Loucy (cell line): ENCODE measurements at regions not wholly inside any gene's neighbourhood (a gene's known extent, or its start where the extent isn't known, plus 50 kb on each side); places are given as distances from the start of the nearest gene placed in this dataset.

Experiments
- H2AFZ ChIP-seq: fragments of 200-600 bp; sonication (generic); 2 replicates; pipeline ENCODE4 v1.6.0; 2016; ENCODE audit warnings: antibody characterized with exemption, mild to moderate bottlenecking, low read length, moderate library complexity
- H3F3A ChIP-seq: fragments of 200-600 bp; 2 replicates; pipeline ENCODE4 v1.6.0; 2016; ENCODE audit warnings: antibody characterized with exemption, low read depth, mild to moderate bottlenecking
- H3K27me3 ChIP-seq: fragments of 200-600 bp; sonication (generic); 2 replicates; pipeline ENCODE4 v1.6.1; 2014; ENCODE audit warnings: low read length, mild to moderate bottlenecking; ENCODE audit not compliant: insufficient read depth, poor library complexity, severe bottlenecking
- H3K36me3 ChIP-seq: fragments of 200-600 bp; sonication (generic); 2 replicates; pipeline ENCODE4 v1.6.1; 2016; ENCODE audit warnings: low read length; ENCODE audit not compliant: insufficient read depth
- H3K4me1 ChIP-seq: fragments of 200-600 bp; sonication (generic); 2 replicates; pipeline ENCODE4 v1.5.1; 2014; ENCODE audit warnings: low read length, mild to moderate bottlenecking; ENCODE audit not compliant: insufficient read depth, poor library complexity, severe bottlenecking
- H3K4me2 ChIP-seq: fragments of 200-600 bp; sonication (generic); 2 replicates; pipeline ENCODE4 v1.6.0; 2014; ENCODE audit warnings: antibody characterized with exemption, low read length, low read depth, mild to moderate bottlenecking; ENCODE audit not compliant: poor library complexity, severe bottlenecking
- H3K4me3 ChIP-seq: fragments of 200-600 bp; sonication (generic); 2 replicates; pipeline ENCODE4 v1.5.1; 2014; ENCODE audit warnings: low read length, mild to moderate bottlenecking, mixed read lengths; ENCODE audit not compliant: poor library complexity, severe bottlenecking
- H3K79me2 ChIP-seq: fragments of 200-600 bp; sonication (generic); 2 replicates; pipeline ENCODE4 v1.6.1; 2014; ENCODE audit warnings: low read length; ENCODE audit not compliant: insufficient read depth
- H3K9ac ChIP-seq: fragments of 200-600 bp; sonication (generic); 2 replicates; pipeline ENCODE4 v1.6.0; 2014; ENCODE audit warnings: mild to moderate bottlenecking, low read depth, low read length, moderate library complexity; ENCODE audit not compliant: poor library complexity, severe bottlenecking
- H3K9me2 ChIP-seq: fragments of 200-600 bp; sonication (generic); replicated peaks from 2 replicates; pipeline ENCODE4 v1.6.1; 2016; ENCODE audit warnings: low read depth, low read length, mixed read lengths
- H3K9me3 ChIP-seq: fragments of 200-600 bp; sonication (generic); 2 replicates; pipeline ENCODE4 v1.6.1; 2014; ENCODE audit warnings: mild to moderate bottlenecking, antibody characterized with exemption, low read length, low read depth; ENCODE audit not compliant: insufficient read depth
- H4K20me1 ChIP-seq: fragments of 200-600 bp; sonication (generic); 2 replicates; pipeline ENCODE4 v1.6.0; 2014; ENCODE audit warnings: antibody characterized with exemption, low read length, mild to moderate bottlenecking; ENCODE audit not compliant: insufficient read depth, poor library complexity, severe bottlenecking
- CTCF ChIP-seq: fragments of 200-600 bp; sonication (generic); conservative IDR thresholded peaks from 2 replicates; pipeline ENCODE4 v1.5.1; 2014; ENCODE audit warnings: mild to moderate bottlenecking, antibody characterized with exemption, low read length
- EZH2phosphoT487 ChIP-seq: fragments of 200-600 bp; IDR thresholded peaks from 2 replicates; pipeline ENCODE4 v1.6.1; 2018; ENCODE audit warnings: antibody characterized with exemption, mild to moderate bottlenecking, moderate library complexity, borderline replicate concordance

- Histone ChIP-seq H3K9me3 (no peaks in the 10 kb centered on the region), H3K79me2 (no peaks in the 10 kb centered on the region), H3K27me3 (no peaks in the 10 kb centered on the region), H3K36me3 (no peaks in the 10 kb centered on the region), H3K4me1 (peaks cover 5% of the 10 kb centered on the region), H4K20me1 (no peaks in the 10 kb centered on the region), H3F3A (no peaks in the 10 kb centered on the region), H3K9me2 (no peaks in the 10 kb centered on the region), H2AFZ (no peak overlapping the region), H3K4me2 (no peak overlapping the region), H3K4me3 (no peak overlapping the region), H3K9ac (no peak overlapping the region)
- no peak for TF ChIP-seq EZH2phosphoT487
- no peak for TF ChIP-seq CTCF
Measured at GRCh38 chr9:89963280-89963679, 358.5 kb downstream of the GADD45G start.

GRCh38 chr9:89967527-89967926 lies 362.7 kb downstream of the GADD45G start:
- no peak for TF ChIP-seq EZH2phosphoT487
- no peak for TF ChIP-seq CTCF
- Histone ChIP-seq H3K9ac (no peak overlapping the region), H3F3A (no peaks in the 10 kb centered on the region), H3K9me3 (no peaks in the 10 kb centered on the region), H3K9me2 (no peaks in the 10 kb centered on the region), H3K27me3 (no peaks in the 10 kb centered on the region), H3K79me2 (no peaks in the 10 kb centered on the region), H2AFZ (no peak overlapping the region), H4K20me1 (no peaks in the 10 kb centered on the region), H3K4me1 (no peaks in the 10 kb centered on the region), H3K4me3 (no peak overlapping the region), H3K36me3 (no peaks in the 10 kb centered on the region), H3K4me2 (no peak overlapping the region)

- TF ChIP-seq EZH2phosphoT487: no peak
- no peak for TF ChIP-seq CTCF
Measured at GRCh38 chr9:89969156-89969675, 364.4 kb downstream of the GADD45G start.

More at GRCh38 chr9:89969156-89969675, 364.4 kb downstream of the GADD45G start:
- Histone ChIP-seq H3F3A (no peaks in the 10 kb centered on the region), H3K4me2 (no peak overlapping the region), H4K20me1 (no peaks in the 10 kb centered on the region), H3K79me2 (no peaks in the 10 kb centered on the region), H3K4me1 (no peaks in the 10 kb centered on the region), H3K27me3 (no peaks in the 10 kb centered on the region), H3K9me2 (no peaks in the 10 kb centered on the region), H3K9ac (no peak overlapping the region), H3K36me3 (no peaks in the 10 kb centered on the region), H3K4me3 (no peak overlapping the region), H3K9me3 (no peaks in the 10 kb centered on the region), H2AFZ (no peak overlapping the region)
